HG03135 (cell line): ENCODE measurements at regions not wholly inside any gene's neighbourhood (a gene's known extent, or its start where the extent isn't known, plus 50 kb on each side); places are given as distances from the start of the nearest gene placed in this dataset.
"Not testable (repeated sequence)": the region's sequence is repeated elsewhere in the genome, so short reads cannot be mapped to it uniquely, and the experiment has no call there.

Source experiments
- ATAC-seq: cut with Tn5 transposase; IDR thresholded peaks from one replicate; pipeline ENCODE4 v1.9.1; 2021; ENCODE audit warnings: mild to moderate bottlenecking, moderate library complexity; ENCODE audit not compliant: unreplicated experiment

DNA sequence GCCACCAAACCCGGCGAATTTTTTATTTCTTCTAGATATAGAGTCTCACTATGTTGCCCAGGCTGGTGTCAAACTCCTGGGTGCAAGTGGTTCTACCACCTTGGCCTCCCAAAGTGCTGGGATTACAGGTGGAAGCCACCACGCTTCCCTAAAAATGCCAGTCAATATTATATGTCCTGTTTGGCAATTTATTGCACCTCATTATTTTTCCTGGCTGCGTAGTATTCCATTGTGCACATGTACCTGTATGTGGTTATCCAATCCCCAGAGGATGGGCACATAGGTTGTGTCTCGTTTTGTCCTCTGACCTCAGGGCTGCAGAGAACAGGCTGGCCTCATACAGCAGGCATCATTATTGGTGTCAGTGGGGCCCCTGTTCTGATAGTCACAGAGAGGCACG, 181.7 kb downstream of the C9orf50 start:
- ATAC-seq, result no peak

DNA sequence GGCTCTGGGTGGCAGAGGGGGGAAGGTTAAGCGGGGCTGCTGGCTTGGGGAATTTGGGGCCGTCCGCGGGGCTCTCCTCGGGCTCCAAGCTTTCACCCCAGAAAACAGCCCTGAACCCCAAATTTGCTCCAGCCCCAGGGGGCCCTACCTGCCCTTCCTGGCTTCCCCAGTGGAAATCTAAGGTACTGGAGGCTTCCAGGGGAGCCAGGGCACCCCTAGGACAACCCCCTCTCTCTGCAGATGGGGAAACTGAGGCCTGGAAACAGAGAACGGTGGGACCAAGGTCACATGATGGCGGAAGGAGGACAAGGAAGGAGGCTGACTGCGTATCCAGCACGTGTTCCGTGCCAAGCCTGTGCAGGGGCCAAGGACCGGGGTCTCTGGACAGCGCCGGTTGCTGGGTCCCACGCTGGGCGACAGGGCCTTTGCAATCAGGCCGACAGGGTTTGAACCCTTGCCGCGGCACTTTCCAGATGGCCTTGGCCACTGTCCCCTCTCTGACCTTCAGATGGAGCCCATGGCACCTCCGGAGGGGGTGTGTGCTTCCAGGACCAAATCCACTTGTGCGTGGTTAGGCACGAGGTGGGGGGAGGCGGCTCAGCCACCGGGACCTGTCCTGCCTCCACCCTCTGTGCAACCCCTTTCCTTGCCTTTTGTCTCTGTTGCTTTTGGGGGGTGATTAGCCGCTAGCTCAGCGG, 183.1 kb downstream of the C9orf50 start:
- no peak for ATAC-seq

DNA sequence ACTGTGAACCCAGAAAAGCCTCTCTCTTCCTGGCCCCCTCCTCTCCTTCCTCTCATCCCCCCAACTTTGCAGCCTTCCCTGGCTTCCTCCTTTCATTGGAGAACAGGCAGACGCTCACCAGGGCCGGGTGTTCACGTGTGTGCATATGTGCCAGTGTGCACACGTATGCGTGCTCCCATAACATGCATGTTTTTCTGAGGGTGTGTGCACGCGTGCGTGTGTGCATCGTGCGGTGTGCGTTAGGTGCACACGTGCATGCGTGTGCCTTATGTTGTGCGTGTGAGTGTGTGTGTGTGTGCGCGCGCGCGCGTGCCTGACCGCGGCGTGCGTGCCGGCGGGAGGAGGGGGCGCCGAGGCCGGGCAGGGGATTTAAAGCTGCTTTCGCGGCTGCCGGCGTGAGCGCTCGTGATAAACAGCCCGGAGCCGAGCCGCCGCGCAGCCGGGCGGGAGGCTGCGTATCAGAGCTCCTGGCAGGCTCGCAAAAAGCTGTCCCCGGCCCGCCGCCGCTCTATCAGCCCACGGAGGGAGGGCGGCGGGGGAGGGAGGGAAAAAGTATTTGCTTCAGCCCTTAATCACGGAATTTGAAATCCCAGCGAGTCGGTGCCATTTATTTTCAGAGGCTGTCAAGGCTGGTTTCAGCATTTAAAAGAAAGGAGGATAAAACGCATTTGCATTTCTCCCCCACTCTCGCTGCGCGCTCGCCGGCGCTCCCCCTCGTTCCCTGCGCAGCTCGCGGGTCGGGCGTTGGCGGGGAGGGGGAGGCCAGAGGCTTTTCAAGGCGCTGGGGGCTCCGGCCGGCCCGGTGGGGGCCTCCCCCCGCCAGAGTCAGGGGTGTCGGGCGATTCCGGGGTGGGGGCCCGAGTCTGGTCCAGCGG, 183.9 kb downstream of the C9orf50 start:
- ATAC-seq, result no peak

DNA sequence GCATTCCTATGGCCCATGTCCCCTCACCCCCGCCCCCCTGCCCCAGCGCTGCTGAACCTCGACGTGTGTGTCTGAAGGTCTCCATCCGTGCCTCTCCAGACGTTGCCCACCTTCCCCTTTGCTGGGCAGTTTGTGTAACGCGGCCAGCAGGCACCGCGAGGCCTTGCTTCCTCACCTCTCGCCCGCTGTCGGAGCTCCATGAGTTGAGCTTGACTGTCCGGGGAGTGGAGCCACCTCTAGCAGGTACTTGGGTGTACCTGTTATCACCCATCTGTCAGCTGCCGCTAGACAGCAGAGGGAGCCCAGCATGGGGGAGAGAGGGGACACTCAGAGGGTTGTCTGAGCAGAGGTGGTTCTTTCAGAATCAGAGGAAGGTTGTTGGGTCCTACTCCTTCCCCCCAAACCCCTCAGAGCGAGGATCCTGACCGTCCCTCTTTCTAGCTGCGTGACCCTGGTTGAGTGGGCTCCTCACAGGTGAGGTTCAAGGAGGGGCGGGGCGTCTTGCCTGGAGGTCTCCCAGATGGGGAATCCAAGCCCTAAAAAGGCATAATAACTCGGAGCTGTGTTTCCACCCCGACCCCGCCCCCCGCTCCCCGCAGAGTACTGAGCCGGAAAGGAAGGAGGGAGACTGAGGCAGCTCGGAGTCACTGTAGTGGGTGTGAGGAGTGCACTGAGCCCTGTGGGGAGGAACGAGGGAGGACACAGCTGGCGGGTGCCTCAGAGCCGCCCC, 184.7 kb downstream of the C9orf50 start:
- no peak for ATAC-seq

DNA sequence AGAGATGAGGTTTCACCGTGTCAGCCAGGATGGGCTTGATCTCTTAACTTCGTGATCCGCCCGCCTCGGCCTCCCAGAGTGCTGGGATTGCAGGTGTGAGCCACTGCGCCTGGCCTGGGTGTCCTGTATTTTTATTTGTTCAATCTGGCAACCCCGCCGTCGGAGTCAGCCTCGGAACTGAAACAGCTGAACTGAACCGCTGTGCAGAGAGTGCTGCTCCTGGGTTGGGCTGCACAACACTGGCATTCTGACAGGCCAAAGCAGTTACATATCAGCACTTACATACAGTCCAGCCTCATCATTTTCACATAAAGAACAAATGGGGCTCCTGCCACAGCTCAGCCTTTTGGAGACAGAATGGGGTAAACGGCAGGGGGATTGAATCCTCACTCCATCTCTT, 185.6 kb downstream of the C9orf50 start:
- no peak for ATAC-seq

DNA sequence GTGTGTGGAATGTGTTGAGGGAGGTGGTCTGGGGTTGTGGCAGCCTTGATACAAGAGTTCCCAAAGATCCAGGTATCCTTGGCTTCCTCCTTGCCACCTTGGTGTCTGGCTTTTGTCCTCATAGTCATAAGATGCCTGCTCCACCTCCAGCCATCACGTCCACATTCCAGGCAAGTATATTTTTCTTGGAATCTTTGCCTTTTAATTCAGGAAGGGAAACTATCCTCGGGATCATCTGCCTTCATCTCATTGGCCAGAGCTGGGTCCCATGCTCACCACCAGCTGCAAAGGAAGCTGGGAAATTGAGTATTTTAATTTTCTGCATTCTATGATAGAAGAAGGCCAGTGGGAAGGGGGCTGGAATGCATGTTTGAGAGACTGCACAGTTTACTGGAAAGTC, 186.7 kb downstream of the C9orf50 start:
- ATAC-seq, result no peak

DNA sequence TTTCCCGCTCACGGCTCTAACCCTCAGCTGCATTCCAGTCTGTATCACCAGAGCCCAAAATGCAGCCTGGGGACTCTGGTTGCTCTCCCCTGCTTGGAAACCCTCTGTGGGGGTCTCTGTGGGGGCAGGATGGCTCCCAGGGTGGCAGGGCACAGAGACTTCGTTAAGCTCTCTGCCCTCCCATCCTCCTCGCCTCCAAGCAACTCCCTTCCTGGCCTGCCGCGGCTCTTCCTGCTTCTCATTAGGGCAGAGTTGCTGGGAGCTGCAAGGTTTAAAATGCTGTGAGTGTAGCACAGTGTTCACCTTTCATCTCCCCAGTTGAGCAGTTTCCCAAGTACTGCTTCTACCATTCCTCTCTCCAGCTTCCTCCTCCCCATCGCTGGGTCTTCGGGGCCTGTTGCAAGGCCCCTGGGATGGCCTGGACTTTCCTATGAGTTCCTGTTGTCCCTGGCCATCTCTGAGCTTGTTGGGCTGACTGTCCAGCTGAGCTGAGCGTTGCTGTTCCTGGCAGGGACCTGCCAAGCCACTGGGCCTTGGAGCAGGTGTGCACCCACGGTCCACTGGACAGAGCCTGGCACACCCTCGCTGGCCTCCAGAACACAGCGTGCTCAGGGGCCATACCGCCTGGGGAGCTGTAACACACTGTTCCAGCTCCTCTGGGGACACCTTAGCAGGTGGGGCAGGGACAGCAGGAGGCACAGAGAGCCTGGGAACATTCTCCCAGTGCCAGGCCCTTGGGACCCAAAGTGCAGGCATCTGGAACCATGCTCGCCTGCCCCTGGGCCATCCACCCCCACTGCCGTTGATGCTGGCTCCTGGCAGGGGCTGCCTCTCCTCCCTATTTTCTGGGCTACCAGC, 188.4 kb downstream of the C9orf50 start:
- no peak for ATAC-seq

DNA sequence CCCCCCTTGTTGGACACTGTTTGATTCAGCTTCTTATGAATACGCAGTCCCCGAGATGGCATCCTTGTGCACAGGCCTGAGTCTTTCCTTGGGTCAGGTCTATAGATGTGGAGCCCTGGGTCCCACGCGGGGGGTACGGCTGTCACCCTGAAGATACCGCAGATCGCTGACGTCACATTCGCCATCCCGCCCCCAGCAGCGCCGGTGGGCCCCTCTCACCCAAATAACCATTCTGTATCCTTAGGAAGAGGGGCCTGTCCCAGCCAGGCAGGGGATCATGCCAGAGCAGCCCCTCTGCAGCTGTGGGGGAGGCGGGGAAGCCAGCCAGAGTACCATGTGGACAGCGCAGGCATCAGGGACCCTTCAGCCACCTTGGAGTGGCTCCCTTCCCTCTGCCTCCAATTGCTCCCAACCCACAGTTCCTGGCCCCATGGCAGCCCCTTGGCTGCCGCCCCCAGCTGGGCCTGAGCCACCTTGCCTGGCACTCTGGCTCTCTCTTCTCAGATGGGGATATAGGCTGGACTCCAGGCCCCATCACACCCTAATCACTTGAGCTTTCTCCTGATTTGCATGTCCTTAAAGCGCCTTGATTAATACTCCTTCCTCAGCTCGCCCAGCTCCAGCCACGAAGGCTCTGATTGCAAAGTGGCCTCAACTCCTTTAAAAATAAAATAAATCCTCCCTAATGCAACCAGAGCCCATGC, 189.8 kb downstream of the C9orf50 start:
- no peak for ATAC-seq

DNA sequence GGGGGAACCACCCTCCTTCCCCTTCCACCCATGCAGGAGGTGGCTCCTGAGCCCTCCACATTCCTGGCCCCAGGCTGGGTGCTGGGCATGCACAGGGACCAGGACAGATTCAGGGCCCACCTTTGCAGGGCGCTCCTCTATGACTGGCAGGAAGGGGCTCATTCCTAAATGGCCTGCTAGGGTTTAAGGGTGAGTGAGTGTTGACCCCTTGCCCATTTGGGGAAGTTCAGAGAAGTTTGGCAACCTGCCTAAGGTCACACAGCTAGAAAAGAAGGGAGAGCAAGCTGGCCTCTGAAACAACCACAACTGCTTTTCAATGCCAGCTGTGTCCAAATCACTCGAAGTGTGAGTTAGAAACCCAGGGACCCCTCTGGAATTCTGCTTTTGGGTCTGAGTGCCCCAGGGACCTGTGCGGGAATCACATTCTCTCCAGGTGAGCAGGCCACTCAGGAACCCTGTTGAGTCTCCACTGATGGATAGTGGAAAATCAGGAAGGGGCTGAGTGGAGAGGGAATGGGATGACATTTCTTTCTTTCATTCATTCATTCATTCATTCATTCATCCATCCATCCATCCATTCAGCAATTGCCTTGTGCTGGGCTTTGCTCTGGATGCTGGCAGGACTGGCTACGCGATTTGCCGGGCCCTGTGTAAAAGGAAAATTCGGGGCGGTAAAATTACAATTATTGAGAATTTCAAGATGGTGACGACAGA, 191.9 kb downstream of the C9orf50 start:
- ATAC-seq, result no peak

DNA sequence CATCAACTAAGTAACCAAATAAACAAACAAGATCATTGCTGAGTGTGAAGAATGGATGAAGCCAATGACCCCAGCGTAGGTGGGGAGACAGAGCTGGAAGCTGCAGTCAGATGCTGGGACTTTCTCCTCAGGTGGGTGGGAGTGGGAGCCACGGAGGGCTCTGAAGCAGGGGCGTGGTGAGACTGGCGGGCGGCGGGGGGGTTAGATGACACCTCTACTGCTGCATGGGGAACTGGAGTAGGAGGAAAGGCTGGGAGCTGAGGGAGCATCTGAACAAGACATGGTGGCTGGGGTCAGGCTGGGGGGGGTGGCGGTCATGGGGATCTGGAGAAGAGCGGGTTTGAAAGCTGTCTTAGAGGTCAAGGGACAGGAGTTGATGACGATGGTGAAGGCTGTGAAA, 193.8 kb downstream of the C9orf50 start:
- no peak for ATAC-seq

DNA sequence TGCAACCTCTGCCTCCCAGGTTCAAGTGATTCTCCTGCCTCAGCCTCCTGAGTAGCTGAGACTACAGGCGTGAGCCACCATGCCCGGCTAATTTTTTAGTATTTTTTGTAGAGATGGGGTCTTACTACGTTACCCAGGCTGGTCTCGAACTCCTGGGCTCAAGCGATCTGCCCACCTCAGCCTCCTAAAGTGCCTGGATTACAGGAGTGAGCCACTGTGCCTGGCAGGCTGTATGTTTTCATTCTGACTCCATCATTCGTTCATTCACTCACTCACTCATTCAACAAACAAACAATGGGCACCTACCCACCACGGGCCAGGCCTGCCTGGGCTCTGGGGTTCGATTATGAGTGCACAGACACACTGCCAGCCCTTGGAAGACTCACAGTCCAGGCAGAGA, 197.1 kb downstream of the C9orf50 start:
- ATAC-seq, result not testable (repeated sequence)

DNA sequence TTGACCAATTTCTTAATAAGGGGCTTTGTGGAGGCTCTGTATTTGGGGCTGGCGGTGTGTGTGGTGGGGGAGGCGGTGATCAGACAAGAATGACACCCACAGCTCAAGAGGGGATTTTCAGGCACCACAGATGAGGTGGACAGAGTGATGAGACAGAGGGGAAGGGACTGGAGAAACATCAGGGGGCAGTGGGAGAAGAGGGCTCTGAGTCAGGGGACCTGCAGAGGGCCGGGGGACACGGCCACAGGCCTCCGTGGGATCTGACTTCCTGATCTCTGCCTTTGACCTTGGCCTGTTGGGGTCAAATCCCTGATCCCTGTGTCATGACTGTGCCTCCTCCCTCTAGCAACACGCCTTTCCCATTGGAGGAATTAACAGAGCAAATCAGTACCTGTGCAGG, 197.7 kb downstream of the C9orf50 start:
- no peak for ATAC-seq

DNA sequence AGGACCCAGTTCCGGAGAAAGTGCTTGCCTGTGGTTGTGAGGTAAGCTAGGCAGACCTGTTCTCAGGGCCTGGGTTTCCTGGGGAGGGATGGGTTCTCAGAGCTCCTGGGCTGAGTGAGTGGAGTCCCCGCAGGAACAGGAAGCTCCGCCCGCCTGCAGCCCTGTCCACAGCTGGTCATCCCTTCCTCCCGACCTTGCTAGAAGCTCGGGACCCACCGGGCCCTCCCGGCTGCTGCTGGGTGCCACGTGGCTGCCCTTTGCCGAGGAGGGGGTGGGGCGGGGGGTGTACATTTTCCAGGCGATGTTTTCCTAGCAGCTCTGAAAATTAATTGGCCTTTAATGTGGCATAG, 198.1 kb downstream of the C9orf50 start:
- no peak for ATAC-seq

DNA sequence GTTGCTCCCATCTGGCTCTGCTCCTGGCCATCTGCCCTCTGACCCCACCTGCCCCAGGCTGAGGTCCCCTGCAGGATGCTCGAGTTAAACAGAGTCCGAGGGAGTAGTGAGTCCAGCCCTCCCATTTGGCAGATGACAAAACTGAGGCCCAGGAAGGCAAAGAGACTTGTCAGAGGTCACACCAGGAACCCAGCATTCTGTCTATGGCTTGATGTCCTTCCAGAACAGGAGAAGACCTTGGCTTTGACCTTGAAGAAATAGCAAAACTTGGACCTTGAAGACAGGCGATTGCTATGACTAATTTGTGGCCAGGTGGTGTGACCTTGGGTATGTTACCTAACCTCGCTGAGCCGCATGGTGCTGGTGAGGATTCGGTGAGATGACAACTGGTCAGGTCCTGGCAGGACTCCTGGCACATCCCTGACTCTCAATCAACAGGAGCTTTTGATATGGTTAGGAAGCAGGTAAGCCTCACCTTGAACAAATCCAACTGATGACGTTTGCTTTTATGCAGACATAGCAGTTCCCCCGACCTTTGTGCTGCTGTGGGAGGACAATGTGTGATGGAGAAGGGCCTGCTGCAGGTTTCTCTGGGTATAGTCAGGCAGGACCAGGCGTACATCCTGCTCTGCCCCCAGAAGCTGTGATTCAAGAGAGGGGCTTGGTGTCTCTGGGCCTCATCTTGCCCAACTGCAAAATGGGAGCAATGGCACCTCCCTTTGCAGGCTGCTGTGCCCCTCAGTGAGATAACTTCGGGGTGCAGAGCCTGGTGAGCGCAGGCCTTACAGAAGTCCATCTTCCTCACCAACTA, 198.7 kb downstream of the C9orf50 start:
- ATAC-seq, result no peak

DNA sequence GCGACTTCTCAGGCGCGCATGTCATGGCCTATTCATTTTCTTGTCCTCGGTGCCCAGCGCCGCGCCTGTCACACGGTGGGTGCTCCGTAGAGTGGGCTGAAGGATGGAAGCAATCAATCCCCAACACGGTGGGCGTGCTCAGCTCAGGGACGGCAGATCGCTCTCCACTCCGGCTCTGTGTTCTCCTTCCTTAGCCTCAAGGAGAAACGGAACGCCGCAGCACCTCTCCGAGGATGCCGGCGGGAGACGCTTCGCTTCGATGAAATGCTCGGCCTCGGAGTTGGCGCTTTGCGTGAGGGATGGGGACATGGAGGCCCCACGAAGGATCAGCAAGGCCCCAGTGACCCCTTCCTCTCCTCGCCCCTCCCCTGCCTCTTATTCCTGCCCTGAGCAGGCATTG, 199.5 kb downstream of the C9orf50 start:
- ATAC-seq, result no peak

DNA sequence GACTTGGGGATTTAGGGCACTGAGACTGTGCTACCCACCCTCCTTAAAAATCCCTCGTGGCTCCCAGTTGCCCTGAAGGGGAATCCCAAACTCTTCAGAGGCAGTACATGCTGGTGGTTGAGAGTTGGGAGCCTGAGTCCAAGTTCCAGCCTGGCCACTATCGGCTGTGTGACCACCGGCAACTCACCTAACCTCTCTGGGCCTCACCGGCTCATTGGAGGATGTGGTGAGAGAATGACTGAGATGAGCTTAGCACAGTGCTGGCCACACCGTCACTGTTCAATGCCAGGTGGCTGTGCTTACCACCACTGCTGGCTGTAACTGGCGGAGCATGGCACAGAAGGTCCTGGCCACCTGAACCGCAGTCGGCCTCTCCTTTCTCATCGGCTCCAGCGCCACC, 200.2 kb downstream of the C9orf50 start:
- ATAC-seq, result no peak

DNA sequence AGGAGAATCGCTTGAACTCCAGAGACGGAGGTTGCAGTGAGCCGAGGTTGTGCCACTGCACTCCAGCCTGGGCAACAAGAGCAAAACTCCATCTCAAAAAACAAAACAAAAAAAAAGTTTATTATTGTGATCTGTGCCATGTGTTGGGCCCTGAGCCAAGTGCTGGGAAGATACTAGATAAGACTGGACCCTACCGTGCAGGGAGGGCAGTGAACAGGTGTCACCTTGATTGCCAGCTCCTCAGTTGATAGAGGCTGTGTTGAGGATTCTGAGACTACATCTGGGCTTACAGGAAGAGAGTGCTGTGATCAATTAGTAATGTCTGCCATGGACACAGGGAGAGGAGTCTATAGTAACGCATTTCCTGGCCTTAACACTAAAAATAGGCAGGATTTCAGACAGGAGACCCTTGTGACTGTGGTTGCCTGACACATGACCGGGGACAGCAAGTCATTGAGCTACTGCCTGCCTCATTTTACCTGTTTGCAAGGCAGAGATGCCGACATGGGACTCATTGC, 201.5 kb downstream of the C9orf50 start:
- no peak for ATAC-seq

DNA sequence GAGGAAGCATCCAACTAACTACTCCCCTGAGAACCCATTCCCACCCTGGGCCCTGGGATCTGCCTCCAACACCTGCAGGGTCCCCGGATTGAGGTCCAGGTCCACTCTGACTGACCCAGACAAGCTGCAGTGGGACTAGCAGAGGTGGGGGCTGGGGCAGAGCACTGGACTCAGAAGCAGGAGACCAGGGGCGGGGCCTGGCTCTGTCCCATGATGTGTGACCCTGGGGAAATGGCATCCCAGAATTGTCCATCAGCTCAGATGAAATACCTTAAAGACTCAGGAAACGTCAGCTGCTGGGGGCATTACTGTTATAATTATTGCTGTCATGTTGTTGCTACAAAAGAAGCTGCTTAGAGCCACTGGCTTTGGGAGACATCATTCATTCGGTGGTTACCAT, 202.4 kb downstream of the C9orf50 start:
- no peak for ATAC-seq
